ENCODE measurements at regions not wholly inside any gene's neighbourhood (a gene's known extent, or its start where the extent isn't known, plus 50 kb on each side); places are given as distances from the start of the nearest gene placed in this dataset.

DNA sequence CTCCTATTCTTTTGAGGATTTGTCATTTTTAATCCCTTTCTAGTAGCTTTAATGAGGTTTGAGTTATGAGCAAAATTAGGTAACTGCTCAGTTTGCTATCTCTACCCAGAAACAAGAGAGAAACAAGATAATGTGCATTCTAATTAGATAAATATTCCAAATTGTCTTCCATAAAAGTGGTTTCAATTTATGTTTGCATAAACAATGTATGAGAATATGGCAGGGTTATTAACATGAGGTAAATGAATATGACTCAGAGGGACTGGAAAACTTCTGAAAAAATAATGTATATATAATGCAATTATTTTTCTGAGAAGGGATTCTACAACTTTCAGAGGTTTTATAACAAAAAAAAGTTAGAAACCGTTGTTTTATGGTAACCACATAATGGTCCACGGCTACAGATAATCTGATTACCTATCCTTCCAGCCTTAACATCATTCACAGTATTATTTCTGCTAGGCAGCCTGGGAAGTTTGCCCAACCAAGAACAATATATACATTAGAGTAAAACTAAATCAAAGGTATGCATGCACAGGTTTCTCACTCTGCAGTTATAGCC lies 101.2 kb downstream of the CRPPA start:
- no peak for DNase-seq (ENCODE audit: low spot score)

DNA sequence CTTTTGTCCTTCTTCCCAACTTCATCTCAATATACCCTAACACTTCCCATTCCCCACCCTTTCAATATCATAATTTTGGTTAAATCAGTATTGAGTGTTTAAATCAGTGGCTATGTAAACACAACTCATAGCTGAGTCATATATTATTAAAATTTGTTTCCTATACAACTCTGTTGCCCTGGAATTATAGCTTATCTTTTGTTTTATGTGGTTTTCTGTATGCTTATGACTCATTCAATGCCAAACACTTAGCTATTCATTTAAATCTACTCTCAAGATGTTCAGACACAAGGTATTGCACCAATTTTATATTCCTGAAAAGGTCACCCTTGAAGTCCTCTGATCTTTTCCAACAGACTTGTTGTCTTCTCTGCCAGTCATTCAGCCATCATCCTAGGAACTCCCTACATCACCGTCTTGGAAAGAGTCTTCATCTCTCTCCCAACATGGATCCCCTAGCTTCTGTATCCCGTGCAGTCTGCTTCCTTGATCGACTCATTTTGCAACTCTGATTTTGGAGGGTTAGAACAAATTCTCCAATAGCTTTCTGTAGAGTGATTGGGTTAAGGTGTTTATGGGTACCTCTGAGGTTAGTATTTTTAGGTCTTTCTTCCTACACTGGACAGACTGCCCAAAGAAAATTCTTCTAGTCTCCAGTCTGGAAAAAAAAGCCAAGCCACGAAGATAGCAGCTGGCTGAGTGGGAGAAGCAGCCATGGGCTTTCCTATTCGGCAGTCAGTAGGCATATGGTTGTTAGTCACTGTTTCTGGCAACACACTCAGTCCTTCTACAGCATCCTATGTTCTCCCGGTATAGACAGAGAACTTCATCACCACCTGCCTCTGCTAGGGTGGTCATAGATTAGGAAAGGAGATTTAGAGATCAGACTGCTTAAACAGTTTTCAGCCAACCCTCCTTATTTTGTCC lies 102.1 kb downstream of the CRPPA start:
- no peak for DNase-seq (ENCODE audit: low spot score)

GRCh38 chr7:16318463-16318862 lies 102.9 kb downstream of the CRPPA start:
- DNase-seq (ENCODE audit: low spot score) = no peak

DNA sequence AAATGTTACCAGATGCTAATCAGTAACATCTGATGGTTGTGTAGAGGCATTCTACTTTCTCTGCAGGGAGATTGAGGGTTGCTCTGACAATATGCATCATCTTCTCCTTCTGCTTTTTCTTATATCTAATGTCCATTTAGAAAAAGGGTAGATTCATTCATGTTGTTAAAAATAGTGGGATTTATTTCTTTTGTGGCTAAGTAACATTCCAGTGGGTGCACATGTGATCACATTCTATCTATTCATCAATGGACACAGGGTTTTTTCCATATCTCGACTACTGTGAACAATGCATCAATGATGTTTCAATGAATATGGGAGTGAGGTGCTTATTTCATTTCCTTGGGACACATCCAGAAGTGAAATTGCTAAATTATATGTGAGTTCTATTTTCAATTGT lies 103.9 kb downstream of the CRPPA start:
- no peak for DNase-seq (ENCODE audit: low spot score)

DNA sequence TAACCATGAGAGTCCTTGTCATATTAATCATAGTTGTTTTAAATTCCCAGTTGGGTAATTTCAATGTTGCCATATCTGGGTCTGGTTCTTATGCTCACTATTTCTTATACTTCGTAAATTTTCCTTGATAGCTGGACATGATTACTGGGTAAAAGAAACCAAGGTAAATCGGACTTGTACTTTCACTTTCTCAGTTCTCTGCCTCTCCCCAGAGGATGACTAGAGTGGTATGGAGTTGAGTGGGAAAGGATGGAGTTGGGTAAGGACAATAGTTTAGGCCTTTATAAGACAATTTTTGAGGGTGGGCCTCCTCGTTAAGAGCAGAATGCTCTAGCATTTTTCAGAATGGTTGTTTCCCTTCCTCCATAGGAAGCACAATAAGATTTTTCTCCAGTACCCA lies 106.1 kb downstream of the CRPPA start:
- no peak for DNase-seq (ENCODE audit: low spot score)

DNA sequence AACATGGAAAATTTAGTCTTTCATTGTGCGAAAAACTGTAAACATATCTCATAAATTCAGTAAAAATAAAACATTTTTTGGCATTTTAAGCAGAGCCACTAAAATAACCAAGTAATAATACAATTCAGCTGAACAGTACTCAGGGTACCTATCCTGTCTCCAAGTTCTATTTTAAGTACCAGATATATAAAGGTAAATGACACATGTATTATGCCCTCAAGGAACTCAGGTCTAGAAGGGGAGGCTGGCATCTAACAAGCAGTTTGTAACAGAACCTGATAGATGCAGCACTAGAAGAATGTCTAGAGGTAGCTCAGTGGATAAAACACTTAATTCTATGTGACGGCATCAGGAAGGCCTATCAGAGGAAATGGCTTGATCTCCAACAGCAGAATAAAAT lies 112.2 kb downstream of the CRPPA start:
- no peak for DNase-seq (ENCODE audit: low spot score)

DNA sequence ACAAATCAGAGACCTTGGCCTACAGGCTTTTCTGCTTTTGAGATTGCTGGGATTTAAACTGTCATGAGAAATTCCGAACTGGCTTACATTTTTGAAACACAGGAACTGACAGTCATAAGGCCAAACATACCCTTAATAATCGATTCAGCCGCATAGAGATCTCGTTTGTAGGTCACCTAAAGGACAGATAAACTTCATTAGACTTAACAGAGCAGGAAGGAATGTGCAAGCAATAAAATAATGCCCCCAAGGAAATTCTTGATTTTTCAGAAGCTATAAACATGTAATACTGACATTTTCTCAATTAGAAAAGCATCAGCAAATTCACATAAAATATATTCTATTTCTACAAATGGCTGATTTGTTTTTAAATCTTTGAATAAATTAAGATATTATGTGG lies 120.0 kb downstream of the CRPPA start:
- no peak for DNase-seq (ENCODE audit: low spot score)

- no peak for DNase-seq (ENCODE audit: low spot score)
These were observed 120.9 kb downstream of the CRPPA start for GRCh38 chr7:16300361-16300895.

GRCh38 chr7:16299853-16300252 lies 121.5 kb downstream of the CRPPA start:
- DNase-seq (ENCODE audit: low spot score) = no peak

DNA sequence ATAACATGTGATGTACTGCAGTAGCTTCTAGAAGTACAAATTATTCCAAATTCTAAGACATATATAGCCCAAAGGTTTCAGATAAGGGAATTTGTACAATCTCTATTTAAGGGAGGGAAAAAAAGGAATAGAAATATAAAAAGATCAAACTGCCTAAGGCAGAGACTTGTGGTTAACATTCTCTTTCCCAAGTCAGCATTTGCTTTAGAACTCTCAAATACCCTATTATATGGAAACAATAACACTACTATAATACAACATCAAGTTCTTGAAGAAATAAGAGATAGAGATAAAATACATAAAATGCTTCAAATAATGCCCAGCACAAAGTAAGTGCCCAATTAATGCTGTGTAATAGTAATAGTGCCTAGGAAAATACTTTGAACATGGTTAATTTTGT lies 123.1 kb downstream of the CRPPA start:
- no peak for DNase-seq (ENCODE audit: low spot score)

DNA sequence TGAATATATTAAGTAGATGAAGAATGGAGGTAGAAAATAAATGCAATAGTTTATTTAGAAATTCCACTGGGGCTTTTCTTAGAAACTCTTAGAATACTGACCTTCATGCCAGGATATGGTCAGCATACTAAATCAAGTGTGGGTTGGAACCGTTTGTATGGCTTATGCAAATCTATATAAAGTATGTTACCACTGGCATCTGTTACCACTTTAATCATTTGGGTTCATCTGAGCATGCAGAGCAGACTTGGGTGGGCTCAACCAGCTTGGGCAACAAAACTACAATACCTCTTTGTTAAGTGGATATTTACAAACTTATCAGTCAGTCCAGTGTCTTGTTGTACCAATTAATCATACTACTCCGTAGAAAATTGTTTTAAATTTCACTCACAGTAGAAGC lies 125.8 kb downstream of the CRPPA start:
- no peak for DNase-seq (ENCODE audit: low spot score)

- DNase-seq (ENCODE audit: low spot score) = no peak
These were observed 127.5 kb downstream of the CRPPA start for GRCh38 chr7:16293669-16294425.

- DNase-seq (ENCODE audit: low spot score) = no peak
These were observed 136.8 kb downstream of the CRPPA start for GRCh38 chr7:16284581-16284980.

GRCh38 chr7:16278167-16278787 lies 143.1 kb downstream of the CRPPA start:
- DNase-seq (ENCODE audit: low spot score) = no peak

DNA sequence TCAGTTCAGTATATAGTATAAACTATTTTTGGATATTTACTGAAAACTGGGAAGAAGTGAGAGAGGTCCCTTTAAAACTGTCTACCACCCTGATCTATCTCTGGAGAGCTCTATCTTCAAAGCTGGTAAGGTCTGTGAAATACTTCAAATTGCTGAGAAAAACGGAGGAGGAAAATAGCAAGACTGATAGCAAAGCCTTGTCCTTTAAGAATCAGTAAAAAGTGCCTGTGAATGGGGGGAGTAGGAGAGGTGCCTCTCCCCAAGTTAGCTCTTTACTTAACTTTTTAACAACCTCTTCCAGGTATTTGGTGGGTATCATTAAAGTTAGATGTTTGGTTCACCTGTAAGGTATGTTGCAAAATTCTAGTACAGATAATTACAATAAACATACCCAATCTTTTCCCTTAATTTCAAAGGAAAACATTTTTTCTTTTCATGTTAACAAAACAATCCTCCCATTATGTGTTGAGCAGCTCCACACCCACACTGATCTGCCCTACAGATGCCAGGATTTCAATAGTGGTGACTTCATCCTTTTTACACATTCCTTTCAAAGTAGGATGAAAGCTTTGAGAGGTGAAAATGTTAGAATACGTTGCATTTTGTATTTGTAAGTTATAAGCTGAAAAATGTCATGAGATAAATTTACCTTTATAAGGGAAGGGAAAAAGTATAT lies 149.2 kb downstream of the CRPPA start:
- no peak for DNase-seq (ENCODE audit: low spot score)

DNA sequence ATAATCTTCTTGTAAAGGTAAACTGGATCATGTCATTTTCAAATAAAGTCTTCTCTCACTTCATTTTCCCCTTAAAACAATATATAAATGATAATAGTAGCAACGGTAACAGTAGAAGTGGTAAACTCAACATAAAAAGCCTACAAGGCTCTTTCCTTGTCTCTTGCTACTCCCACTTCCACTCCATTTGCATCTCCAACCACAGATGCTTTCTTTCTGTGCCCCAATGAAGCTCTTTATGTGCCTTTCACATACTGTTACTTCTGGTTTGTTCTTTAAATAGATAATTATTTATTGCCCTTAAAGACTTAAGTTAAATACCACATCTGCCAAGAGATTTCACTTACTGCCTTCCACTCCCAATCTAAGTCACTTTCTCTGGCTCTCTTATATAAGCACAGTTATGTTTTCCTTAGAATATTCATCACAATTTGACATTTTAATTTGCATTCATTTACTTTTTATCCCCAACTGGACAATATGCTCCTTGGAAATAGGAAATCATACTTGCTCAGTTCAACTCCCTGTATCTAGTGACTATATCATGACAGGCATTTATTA lies 149.9 kb downstream of the CRPPA start:
- no peak for DNase-seq (ENCODE audit: low spot score)

DNA sequence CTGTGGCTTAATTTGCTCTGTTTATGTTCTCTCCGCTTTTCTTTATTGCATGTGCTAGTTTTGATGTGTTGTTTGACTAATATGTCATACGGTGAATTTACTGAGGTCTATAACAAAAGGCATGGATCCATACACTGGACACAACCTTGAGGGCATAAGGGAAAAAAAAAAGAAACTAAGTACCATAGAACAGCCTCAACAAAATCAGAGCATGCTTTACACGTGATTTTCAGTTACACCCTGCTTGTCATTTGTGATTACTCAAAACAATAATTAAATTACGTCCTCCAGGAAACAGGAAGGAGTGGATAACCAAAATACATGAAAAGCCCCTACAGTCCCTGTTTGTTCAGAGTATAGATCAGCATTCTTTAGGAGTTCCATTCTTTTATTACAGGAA lies 150.5 kb downstream of the CRPPA start:
- DNase-seq (ENCODE audit: low spot score) = no peak

DNA sequence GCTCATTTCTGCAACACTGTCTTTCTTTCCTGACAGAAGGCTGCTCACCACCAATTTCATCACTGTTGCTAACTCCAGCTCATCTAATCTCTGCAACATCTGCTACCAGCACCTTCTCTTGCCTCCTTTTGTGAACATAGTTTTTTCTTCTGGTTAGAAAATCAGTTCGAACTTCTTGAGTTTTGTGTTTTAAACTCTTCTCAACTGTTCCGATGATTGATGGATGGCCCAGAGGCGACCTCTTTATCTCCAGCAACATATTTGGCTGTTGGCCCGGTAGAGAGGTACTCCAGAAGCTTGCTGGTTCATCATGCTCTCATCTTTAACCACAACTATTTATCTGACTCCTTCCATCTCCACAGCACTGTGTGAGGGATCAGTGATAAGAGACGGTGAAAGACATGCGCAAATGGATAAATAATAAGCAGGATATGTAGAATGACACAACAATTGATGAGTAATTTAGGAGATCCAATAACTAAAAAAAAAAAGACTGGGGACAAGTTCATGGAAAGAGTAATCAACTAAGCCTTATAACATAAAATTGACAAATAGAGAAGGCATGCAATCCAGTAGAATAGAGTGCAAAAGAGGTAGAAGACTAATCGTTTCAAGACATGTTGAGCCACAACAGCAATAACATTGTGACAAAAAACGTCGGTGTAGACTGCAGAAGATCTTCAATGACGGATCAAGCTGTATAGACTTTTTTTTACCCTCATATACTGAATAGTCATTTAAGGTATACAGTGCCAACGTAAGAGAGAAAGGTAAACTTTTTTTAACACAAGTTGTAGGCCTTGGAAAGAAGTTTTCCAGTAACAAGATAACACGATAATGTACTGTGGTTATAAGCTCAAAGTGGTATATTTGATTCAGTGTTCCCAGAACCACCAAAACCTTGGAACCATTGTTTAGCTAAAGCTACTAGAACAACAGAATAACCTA lies 152.2 kb downstream of the CRPPA start:
- DNase-seq (ENCODE audit: low spot score) = no peak

- no peak for DNase-seq (ENCODE audit: low spot score)
These were observed 153.2 kb downstream of the CRPPA start for GRCh38 chr7:16267953-16268820.

All from left forelimb (tissue), 1 donor.